Gastrocnemius medialis (tissue), 4 donors: ENCODE measurements at regions not wholly inside any gene's neighbourhood (a gene's known extent, or its start where the extent isn't known, plus 50 kb on each side); places are given as distances from the start of the nearest gene placed in this dataset.

Source experiments
- ATAC-seq, 2 donors: fragments of 150-250 bp; one replicate each; pipeline ENCODE4 v1.9.1; 2016
- DNase-seq, 2 donors: peaks; one replicate each; pipeline ENCODE4 v3.0.0-alpha.2; 2019
- H3K27ac ChIP-seq, 4 donors: fragments of 200-600 bp; sonication (generic); 1 replicate in 1 of 4; 2 replicates in 3 of 4; pipeline ENCODE4 v1.5.1; 2016 to 2018; ENCODE audit warnings: mild to moderate bottlenecking in 2 of 4, moderate library complexity in 1 of 4
- H3K27me3 ChIP-seq, 3 donors: fragments of 200-600 bp; sonication (generic) in 2 of 3; 1 replicate in 1 of 3; 2 replicates in 2 of 3; pipeline versions ENCODE4 v1.5.1 to v1.6.0; 2016 to 2019; ENCODE audit warnings: mild to moderate bottlenecking in 1 of 3, moderate library complexity in 1 of 3
- H3K36me3 ChIP-seq, 2 donors: fragments of 200-600 bp; sonication (generic) in 1 of 2; one replicate each; pipeline ENCODE4 v1.5.1; 2017 to 2018
- H3K4me1 ChIP-seq, 2 donors: fragments of 200-600 bp; sonication (generic) in 1 of 2; one replicate each; pipeline ENCODE4 v1.5.1; 2016 to 2017; ENCODE audit warnings: mild to moderate bottlenecking in 2 of 2
- H3K4me3 ChIP-seq, 4 donors: fragments of 200-600 bp; sonication (generic) in 3 of 4; 1 replicate in 1 of 4; 2 replicates in 3 of 4; pipeline ENCODE4 v1.5.1; 2016 to 2019; ENCODE audit warnings: mild to moderate bottlenecking in 2 of 4
- H3K9me3 ChIP-seq, 3 donors: fragments of 200-600 bp; sonication (generic) in 2 of 3; 1 replicate in 1 of 3; 2 replicates in 2 of 3; pipeline ENCODE4 v1.5.1; 2016 to 2019
- CTCF ChIP-seq, 5 experiments: fragments of 450-650 bp in 3 of 5; fragments of 200-600 bp in 2 of 5; sonication (generic) in 2 of 5; IDR thresholded peaks in 4 of 5; conservative IDR thresholded peaks in 1 of 5; 1 replicate in 4 of 5; 2 replicates in 1 of 5; pipeline ENCODE4 v1.5.1; 2016 to 2019; ENCODE audit warnings: antibody characterized with exemption in 5 of 5, mild to moderate bottlenecking in 3 of 5, moderate library complexity in 3 of 5
- POLR2A ChIP-seq, 2 donors: fragments of 450-650 bp; IDR thresholded peaks; one replicate each; pipeline ENCODE4 v1.6.1; 2017; ENCODE audit warnings: antibody characterized with exemption in 2 of 2, mild to moderate bottlenecking in 2 of 2, moderate library complexity in 2 of 2
- in situ Hi-C, 4 donors: fragments of 200-750 bp; cut with MboI; loops; one replicate each; pipeline versions ENCODE4 v1.15.0 to v1.8.0; 2017; ENCODE audit warnings: low sequenced_read_pairs in 4 of 4
- intact Hi-C: fragments of 100-400 bp; cut with DNase I; formaldehyde crosslinking; loops from one replicate; pipeline ENCODE4 v1.15.1; 2023; ENCODE audit warnings: low total_unique reads

GRCh38 chr4:138803051-138803450 lies 212.5 kb upstream of the NOCT start:
- no peak for TF ChIP-seq POLR2A (IDR thresholded peaks at IDR 0.05)
- no peak for TF ChIP-seq CTCF (IDR thresholded peaks at IDR 0.05 in 4 of 5, conservative IDR thresholded peaks at IDR 0.05 in 1 of 5)
- Histone ChIP-seq H3K9me3 (no peaks in the 10 kb centered on the region), H3K27ac (no peak overlapping the region), H3K27me3 (peaks cover 0 to 8% (median 0%) of the 10 kb centered on the region in 3 donors), H3K4me3 (no peak overlapping the region), H3K36me3 (no peaks in the 10 kb centered on the region), H3K4me1 (peaks cover 0 to 4% of the 10 kb centered on the region in 2 donors)
- intact Hi-C loops (no loop called here), in situ Hi-C loops (no loop called here)
- DNase-seq (no peak), ATAC-seq (no peak)

GRCh38 chr4:138802499-138802898 lies 213.1 kb upstream of the NOCT start:
- H3K27me3 ChIP-seq = peaks cover 0 to 8% (median 0%) of the 10 kb centered on the region in 3 donors
- no peak overlapping the region for H3K4me3 ChIP-seq
- TF ChIP-seq POLR2A (IDR thresholded peaks at IDR 0.05) (no peak), CTCF (IDR thresholded peaks at IDR 0.05 in 4 of 5, conservative IDR thresholded peaks at IDR 0.05 in 1 of 5) (no peak)
- intact Hi-C loops (no loop called here), in situ Hi-C loops (no loop called here)
- DNase-seq (no peak), ATAC-seq (no peak)
- peaks cover 0 to 4% of the 10 kb centered on the region in 2 donors for H3K4me1 ChIP-seq
- H3K36me3 ChIP-seq = no peaks in the 10 kb centered on the region
- H3K9me3 ChIP-seq = no peaks in the 10 kb centered on the region
- no peak overlapping the region for H3K27ac ChIP-seq

GRCh38 chr4:138800421-138800820 lies 215.2 kb upstream of the NOCT start:
- peaks cover 0 to 4% of the 10 kb centered on the region in 2 donors for H3K4me1 ChIP-seq
- peaks cover 0 to 3% (median 0%) of the 10 kb centered on the region in 3 donors for H3K27me3 ChIP-seq
- H3K4me3 ChIP-seq = no peak overlapping the region
- ATAC-seq (no peak), DNase-seq (no peak)
- in situ Hi-C loops (no loop called here), intact Hi-C loops (no loop called here)
- TF ChIP-seq CTCF (IDR thresholded peaks at IDR 0.05 in 4 of 5, conservative IDR thresholded peaks at IDR 0.05 in 1 of 5) (no peak), POLR2A (IDR thresholded peaks at IDR 0.05) (no peak)
- H3K27ac ChIP-seq = no peak overlapping the region
- H3K36me3 ChIP-seq = no peaks in the 10 kb centered on the region
- H3K9me3 ChIP-seq = no peaks in the 10 kb centered on the region

- in situ Hi-C loops (no loop called here), intact Hi-C loops (no loop called here)
- no peak for ATAC-seq
- no peaks in the 10 kb centered on the region for H3K9me3 ChIP-seq
- no peaks in the 10 kb centered on the region for H3K4me1 ChIP-seq
- no peak overlapping the region for H3K27ac ChIP-seq
- no peak overlapping the region for H3K4me3 ChIP-seq
- no peak for TF ChIP-seq CTCF (IDR thresholded peaks at IDR 0.05 in 4 of 5, conservative IDR thresholded peaks at IDR 0.05 in 1 of 5)
- no peak for TF ChIP-seq POLR2A (IDR thresholded peaks at IDR 0.05)
- H3K36me3 ChIP-seq = no peaks in the 10 kb centered on the region
- DNase-seq = no peak
- H3K27me3 ChIP-seq = no peaks in the 10 kb centered on the region
Observed at GRCh38 chr4:138798404-138798803, 217.2 kb upstream of the NOCT start.

GRCh38 chr4:138797646-138798045 lies 217.9 kb upstream of the NOCT start:
- Histone ChIP-seq H3K4me3 (no peak overlapping the region), H3K27me3 (no peaks in the 10 kb centered on the region), H3K36me3 (no peaks in the 10 kb centered on the region), H3K4me1 (no peaks in the 10 kb centered on the region), H3K27ac (no peak overlapping the region), H3K9me3 (no peaks in the 10 kb centered on the region)
- in situ Hi-C loops = no loop called here
- DNase-seq (no peak), ATAC-seq (no peak)
- no peak for TF ChIP-seq CTCF (IDR thresholded peaks at IDR 0.05 in 4 of 5, conservative IDR thresholded peaks at IDR 0.05 in 1 of 5)
- intact Hi-C loops = no loop called here
